Duodenal mucosa (tissue), 2 donors: ENCODE measurements at regions not wholly inside any gene's neighbourhood (a gene's known extent, or its start where the extent isn't known, plus 50 kb on each side); places are given as distances from the start of the nearest gene placed in this dataset.

Source experiments
- H3K27ac ChIP-seq: one replicate; pipeline ENCODE4 v1.7.0; 2013; ENCODE audit warnings: low read depth, low read length
- H3K27me3 ChIP-seq, 2 donors: one replicate each; pipeline ENCODE4 v1.7.0; 2013; ENCODE audit warnings: low read length in 2 of 2, control low read depth in 1 of 2; ENCODE audit not compliant: insufficient read depth in 2 of 2, control insufficient read depth in 1 of 2
- H3K36me3 ChIP-seq, 2 donors: one replicate each; pipeline ENCODE4 v1.7.0; 2013; ENCODE audit warnings: low read length in 2 of 2, control low read depth in 1 of 2; ENCODE audit not compliant: insufficient read depth in 2 of 2, control insufficient read depth in 1 of 2
- H3K4me1 ChIP-seq, 2 donors: one replicate each; pipeline ENCODE4 v1.7.0; 2013; ENCODE audit warnings: low read length in 2 of 2, control low read depth in 1 of 2; ENCODE audit not compliant: insufficient read depth in 2 of 2, control insufficient read depth in 1 of 2
- H3K4me3 ChIP-seq, 2 donors: one replicate each; pipeline ENCODE4 v1.7.0; 2013; ENCODE audit warnings: low read length in 2 of 2, low read depth in 1 of 2
- H3K9ac ChIP-seq, 2 donors: one replicate each; pipeline ENCODE4 v1.7.0; 2013; ENCODE audit warnings: low read length in 2 of 2, low read depth in 1 of 2
- H3K9me3 ChIP-seq, 2 donors: one replicate each; pipeline ENCODE4 v1.7.0; 2013; ENCODE audit warnings: low read length in 2 of 2, control low read depth in 1 of 2; ENCODE audit not compliant: control insufficient read depth in 1 of 2

DNA sequence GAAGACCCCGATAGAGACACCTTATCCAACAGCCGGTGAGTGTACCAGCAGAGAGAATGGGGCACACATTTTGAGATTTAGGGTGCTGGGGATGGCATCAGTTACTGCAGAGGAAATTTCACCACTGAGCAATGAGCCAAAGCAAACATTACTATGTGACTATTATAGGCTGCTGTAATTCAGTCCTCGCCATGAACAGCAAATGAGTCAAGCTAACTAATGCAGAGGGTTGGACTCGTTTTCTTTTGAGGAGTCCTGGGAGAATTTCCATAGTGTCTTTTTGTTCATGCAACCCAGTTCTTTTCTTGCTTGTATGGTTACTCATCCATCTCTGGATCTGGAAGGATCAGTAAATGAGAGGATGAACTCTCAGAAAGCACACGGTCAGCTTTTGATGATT, 323.8 kb downstream of the PSAT1 start:
- Histone ChIP-seq H3K9me3 (no peaks in the 10 kb centered on the region), H3K27ac (no peak overlapping the region), H3K4me3 (no peak overlapping the region), H3K9ac (no peak overlapping the region), H3K36me3 (no peaks in the 10 kb centered on the region), H3K4me1 (no peaks in the 10 kb centered on the region), H3K27me3 (no peaks in the 10 kb centered on the region)

DNA sequence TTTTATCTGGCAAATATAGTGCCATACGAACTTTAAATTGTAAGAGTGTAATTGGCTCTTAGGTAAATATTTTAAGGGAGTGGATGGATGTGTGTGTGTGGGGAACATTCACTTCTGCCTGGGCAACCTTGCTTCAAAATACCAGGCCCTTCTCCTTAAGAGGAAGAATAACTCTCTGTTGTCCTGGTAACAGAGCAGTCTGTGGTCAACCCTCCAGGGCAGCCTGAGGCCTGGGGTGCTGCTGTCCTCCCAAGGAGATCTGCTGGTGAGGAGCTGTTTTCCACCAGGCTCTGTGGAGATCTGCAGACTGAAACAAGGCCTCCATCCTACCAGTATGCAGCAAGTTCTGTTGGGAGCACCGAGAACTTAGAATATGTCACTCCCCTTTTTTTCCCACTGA, 325.2 kb downstream of the PSAT1 start:
- H3K27me3 ChIP-seq = no peaks in the 10 kb centered on the region
- H3K4me1 ChIP-seq = no peaks in the 10 kb centered on the region
- no peaks in the 10 kb centered on the region for H3K9me3 ChIP-seq
- no peaks in the 10 kb centered on the region for H3K36me3 ChIP-seq
- H3K27ac ChIP-seq = no peak overlapping the region
- no peak overlapping the region for H3K9ac ChIP-seq
- H3K4me3 ChIP-seq = no peak overlapping the region

DNA sequence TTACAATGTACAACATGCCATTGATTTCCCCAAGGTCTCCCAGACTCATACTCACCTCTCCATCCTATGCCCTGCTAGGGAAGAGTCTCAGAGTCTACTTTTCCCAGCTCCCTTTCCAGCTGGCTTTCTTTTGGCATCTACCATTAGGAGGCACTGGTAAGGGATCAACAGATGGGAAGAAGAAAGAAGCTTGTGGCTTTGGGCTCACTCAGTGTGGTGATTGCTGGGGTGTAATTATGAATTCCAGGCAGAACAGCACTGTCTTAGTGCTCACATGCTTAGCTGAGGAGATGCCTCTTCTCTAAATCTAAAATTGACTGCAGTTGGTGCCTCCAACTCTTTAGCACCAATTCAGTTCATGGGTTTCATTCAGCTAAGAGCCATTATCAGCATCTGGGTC, 330.0 kb downstream of the PSAT1 start:
- Histone ChIP-seq H3K4me1 (no peaks in the 10 kb centered on the region), H3K27ac (no peak overlapping the region), H3K4me3 (no peak overlapping the region), H3K36me3 (no peaks in the 10 kb centered on the region), H3K9ac (no peak overlapping the region), H3K27me3 (no peaks in the 10 kb centered on the region), H3K9me3 (no peaks in the 10 kb centered on the region)

DNA sequence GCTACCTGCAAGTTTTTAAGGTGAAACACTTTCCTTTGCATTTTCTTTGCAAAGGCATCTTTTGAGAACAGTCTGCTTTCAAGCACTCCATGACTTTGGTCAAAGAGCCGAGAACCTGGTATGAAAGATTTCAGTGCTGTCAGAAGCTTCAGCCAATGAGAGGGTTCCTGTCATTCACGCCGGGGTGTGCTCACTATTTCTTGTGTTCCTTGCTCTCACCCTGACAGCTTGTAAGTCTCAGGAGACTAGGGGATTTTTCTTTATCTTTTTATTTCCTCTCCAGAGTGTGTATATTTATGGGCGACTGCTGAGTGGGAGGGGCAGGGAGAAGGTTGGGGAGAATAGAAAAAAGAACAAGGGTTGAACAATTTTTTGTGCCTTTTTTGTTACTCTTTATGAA, 334.0 kb downstream of the PSAT1 start:
- H3K27ac ChIP-seq = no peak overlapping the region

DNA sequence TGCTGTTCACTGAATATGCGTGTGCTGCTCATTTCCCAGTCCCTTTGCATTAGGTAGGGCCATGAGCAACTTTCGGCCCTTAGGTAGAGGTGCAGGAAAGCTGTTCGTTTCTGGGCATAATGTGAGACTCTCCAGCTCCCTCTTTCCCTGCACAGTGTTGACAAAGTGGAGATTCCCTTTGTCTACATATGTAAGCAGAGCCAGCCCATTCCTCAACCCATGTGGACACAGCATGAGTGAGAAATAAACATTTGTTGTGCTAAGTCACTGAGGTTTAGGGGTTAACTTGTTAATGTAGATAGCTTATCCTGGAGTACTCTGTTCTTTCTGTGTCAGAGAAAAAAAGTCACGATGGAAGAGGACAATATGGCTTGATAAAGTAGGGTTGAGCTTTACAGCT, 343.8 kb downstream of the PSAT1 start:
- no peak overlapping the region for H3K9ac ChIP-seq
- H3K27ac ChIP-seq = no peak overlapping the region
- H3K27me3 ChIP-seq = no peaks in the 10 kb centered on the region
- peaks cover 0 to 3% of the 10 kb centered on the region in 2 donors for H3K9me3 ChIP-seq
- no peaks in the 10 kb centered on the region for H3K4me1 ChIP-seq
- no peaks in the 10 kb centered on the region for H3K36me3 ChIP-seq
- no peak overlapping the region for H3K4me3 ChIP-seq

More for the DNA sequence above, 334.0 kb downstream of the PSAT1 start:
- Histone ChIP-seq H3K27me3 (no peaks in the 10 kb centered on the region), H3K4me1 (no peaks in the 10 kb centered on the region), H3K9ac (no peak overlapping the region), H3K4me3 (no peak overlapping the region), H3K9me3 (no peaks in the 10 kb centered on the region), H3K36me3 (no peaks in the 10 kb centered on the region)

DNA sequence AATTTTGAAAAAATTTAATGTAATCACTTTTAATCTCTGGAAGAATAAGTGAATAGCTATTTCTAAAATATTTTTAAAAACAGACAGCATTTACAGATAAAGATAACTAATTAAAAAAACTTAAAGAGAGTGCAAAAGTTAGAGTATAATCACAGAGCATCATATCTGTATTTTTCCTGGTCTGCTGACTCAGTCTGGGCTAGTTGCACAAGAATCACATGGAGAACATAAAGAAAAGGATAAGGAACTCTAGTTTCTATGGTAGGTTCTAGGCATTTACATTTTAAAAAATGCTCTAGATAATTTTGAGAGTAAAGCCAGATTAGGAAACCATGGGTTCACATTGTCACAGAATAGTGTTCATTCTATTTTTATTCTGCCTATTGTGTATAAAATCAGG, 347.4 kb downstream of the PSAT1 start:
- no peak overlapping the region for H3K9ac ChIP-seq
- H3K4me3 ChIP-seq = no peak overlapping the region
- H3K4me1 ChIP-seq = no peaks in the 10 kb centered on the region
- peaks cover 2 to 3% of the 10 kb centered on the region in 2 donors for H3K9me3 ChIP-seq
- no peaks in the 10 kb centered on the region for H3K36me3 ChIP-seq
- H3K27ac ChIP-seq = no peak overlapping the region
- H3K27me3 ChIP-seq = no peaks in the 10 kb centered on the region

DNA sequence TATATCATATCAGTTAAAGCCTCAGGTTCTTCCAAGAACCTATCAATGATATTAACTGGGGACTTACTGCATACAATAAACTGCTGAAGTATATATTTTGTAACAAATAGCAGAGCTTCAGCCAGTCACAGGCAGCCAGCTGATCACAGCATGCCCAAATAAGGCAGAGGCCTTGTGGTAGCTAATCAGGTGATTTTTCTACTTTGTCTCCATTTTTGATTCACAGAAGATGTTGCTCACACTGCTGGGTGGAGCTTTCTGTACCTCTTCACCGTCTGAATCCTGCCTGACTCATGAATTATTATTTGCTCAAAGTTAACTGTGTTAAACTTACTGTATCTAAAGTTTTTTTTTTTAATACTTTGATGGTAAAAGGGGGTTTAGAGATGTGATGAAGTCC, 357.4 kb downstream of the PSAT1 start:
- no peaks in the 10 kb centered on the region for H3K36me3 ChIP-seq
- H3K9me3 ChIP-seq = no peaks in the 10 kb centered on the region
- H3K4me1 ChIP-seq = no peaks in the 10 kb centered on the region
- no peaks in the 10 kb centered on the region for H3K27me3 ChIP-seq
- H3K27ac ChIP-seq = no peak overlapping the region
- no peak overlapping the region for H3K4me3 ChIP-seq
- no peak overlapping the region for H3K9ac ChIP-seq

DNA sequence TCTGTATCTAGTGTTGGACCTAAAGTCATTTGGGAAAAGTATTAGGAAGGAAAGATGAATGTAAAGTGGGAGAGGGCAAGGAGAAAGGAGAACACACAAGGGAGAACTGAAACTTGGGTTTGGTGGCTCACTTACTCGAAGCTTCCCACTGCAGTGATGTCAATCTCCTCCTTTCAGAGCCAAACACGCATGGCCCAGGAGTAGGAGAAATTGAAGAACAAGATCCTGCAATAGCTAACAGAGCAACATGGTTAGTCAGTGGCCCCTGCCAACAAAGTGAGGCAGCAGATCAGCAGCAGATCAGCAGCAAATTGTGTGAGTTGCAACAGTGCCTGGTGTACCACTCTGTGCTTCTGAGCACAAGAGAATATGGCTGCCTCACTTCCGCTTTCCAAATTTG, 366.4 kb downstream of the PSAT1 start:
- Histone ChIP-seq H3K36me3 (no peaks in the 10 kb centered on the region), H3K4me1 (no peaks in the 10 kb centered on the region), H3K9me3 (no peaks in the 10 kb centered on the region), H3K9ac (no peak overlapping the region), H3K27ac (no peak overlapping the region), H3K27me3 (no peaks in the 10 kb centered on the region), H3K4me3 (no peak overlapping the region)

DNA sequence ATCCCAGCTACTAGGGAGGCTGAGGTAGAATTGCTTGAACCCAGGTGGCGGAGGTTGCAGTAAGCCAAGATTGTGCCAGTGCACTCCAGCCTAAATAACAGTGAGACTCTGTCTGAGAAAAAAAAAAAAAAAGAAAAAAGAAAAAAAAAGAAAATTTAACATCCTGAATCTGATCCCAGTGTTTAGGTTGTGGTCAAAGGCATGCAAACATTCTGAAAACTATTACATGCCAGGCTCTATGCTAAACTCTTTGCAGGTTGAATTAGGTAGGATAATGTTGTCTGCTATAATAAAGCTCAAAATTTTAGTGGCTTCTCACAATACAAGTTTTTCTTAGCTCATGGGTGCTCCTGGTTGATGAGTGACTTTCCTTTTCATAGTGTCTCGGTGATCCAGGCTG, 367.4 kb downstream of the PSAT1 start:
- no peaks in the 10 kb centered on the region for H3K9me3 ChIP-seq
- no peaks in the 10 kb centered on the region for H3K4me1 ChIP-seq
- no peak overlapping the region for H3K4me3 ChIP-seq
- no peaks in the 10 kb centered on the region for H3K27me3 ChIP-seq
- H3K9ac ChIP-seq = no peak overlapping the region
- H3K36me3 ChIP-seq = no peaks in the 10 kb centered on the region
- no peak overlapping the region for H3K27ac ChIP-seq

DNA sequence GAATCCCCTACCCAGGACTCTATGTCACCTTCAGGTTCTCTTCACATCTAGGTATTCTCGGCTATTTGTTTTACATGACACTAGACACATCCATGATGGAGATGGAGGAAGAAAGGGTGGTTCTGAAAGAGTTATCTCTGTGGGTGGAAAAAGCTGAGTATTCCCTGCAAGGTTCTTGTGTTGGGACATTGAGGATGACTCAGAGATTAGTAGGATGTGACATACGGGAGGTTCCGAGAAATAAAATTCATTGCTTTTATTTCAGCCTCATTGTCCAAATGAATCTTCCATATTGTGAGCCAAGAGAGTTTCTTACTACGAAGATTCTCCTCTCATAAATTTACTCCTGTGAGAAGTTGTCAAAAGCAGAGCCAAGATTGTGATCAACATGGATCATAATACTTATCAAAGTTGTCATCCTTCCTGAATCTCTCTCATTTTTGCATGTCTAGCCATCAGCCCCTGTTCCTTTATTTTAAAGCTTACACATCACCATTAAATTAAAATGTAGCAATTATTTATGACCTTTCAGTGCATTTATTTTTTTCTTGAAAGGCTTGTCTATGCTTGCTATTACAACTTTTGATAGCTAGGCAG, 370.0 kb downstream of the PSAT1 start:
- Histone ChIP-seq H3K36me3 (no peaks in the 10 kb centered on the region), H3K9ac (no peak overlapping the region), H3K4me3 (no peak overlapping the region), H3K4me1 (no peaks in the 10 kb centered on the region), H3K27me3 (no peaks in the 10 kb centered on the region), H3K9me3 (no peaks in the 10 kb centered on the region), H3K27ac (no peak overlapping the region)
